ENCODE measurements at regions not wholly inside any gene's neighbourhood (a gene's known extent, or its start where the extent isn't known, plus 50 kb on each side); places are given as distances from the start of the nearest gene placed in this dataset.

DNA sequence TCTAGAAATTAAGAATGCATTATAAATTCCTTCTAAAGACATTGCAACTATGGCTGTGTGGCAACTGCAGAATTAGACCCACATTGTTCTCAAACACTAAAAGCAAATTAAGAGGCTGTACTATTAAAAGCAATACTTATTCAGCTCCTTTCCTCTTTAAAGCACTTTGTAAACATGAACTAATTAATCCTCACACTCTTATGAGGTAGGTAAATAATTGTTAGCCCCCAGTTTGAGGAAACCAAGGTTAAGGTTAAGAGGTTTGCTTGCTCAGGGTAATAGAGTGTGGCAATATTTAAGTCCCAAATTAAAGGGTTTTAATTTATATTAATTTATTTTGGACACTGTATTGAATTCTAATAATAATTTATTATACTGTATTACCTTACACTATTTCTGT lies 553.8 kb downstream of the LRRIQ3 start:
- TF ChIP-seq, protein P1, sequence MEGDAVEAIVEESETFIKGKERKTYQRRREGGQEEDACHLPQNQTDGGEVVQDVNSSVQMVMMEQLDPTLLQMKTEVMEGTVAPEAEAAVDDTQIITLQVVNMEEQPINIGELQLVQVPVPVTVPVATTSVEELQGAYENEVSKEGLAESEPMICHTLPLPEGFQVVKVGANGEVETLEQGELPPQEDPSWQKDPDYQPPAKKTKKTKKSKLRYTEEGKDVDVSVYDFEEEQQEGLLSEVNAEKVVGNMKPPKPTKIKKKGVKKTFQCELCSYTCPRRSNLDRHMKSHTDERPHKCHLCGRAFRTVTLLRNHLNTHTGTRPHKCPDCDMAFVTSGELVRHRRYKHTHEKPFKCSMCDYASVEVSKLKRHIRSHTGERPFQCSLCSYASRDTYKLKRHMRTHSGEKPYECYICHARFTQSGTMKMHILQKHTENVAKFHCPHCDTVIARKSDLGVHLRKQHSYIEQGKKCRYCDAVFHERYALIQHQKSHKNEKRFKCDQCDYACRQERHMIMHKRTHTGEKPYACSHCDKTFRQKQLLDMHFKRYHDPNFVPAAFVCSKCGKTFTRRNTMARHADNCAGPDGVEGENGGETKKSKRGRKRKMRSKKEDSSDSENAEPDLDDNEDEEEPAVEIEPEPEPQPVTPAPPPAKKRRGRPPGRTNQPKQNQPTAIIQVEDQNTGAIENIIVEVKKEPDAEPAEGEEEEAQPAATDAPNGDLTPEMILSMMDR (IDR thresholded peaks at IDR 0.05), result no peak
- no peak for TF ChIP-seq ZFX (IDR thresholded peaks at IDR 0.05; ENCODE audit: borderline replicate concordance)

Data from 22Rv1 (cell line).